Fibroblast of lung (primary cell): ENCODE measurements at regions not wholly inside any gene's neighbourhood (a gene's known extent, or its start where the extent isn't known, plus 50 kb on each side); places are given as distances from the start of the nearest gene placed in this dataset.

ENCODE experiments used
- DNase-seq, 2 donors: peaks; one replicate each; pipeline versions ENCODE4 v3.0.0 to v3.0.0-alpha.2; 2010; ENCODE audit warnings: low read depth in 2 of 2
- H2AFZ ChIP-seq: 2 replicates; pipeline ENCODE4 v1.5.1; 2012; ENCODE audit warnings: low read length, control low read depth, inconsistent platforms
- H3K27ac ChIP-seq: 2 replicates; pipeline ENCODE4 v1.5.1; 2011; ENCODE audit warnings: low read length, control low read depth; ENCODE audit not compliant: insufficient read depth
- H3K27me3 ChIP-seq: 2 replicates; pipeline ENCODE4 v1.5.1; 2011; ENCODE audit warnings: mild to moderate bottlenecking, low read length; ENCODE audit not compliant: control insufficient read depth, insufficient read depth
- H3K36me3 ChIP-seq: 2 replicates; pipeline ENCODE4 v1.5.1; 2011; ENCODE audit warnings: low read length; ENCODE audit not compliant: control insufficient read depth, insufficient read depth
- H3K4me1 ChIP-seq: 2 replicates; pipeline ENCODE4 v1.5.1; 2011; ENCODE audit warnings: low read length; ENCODE audit not compliant: control insufficient read depth, insufficient read depth; ENCODE audit errors: extremely low read depth
- H3K4me2 ChIP-seq: 2 replicates; pipeline ENCODE4 v1.5.1; 2011; ENCODE audit warnings: low read length, control low read depth; ENCODE audit not compliant: insufficient read depth; ENCODE audit errors: extremely low read depth
- H3K4me3 ChIP-seq, 4 experiments: fragments of 200-600 bp in 1 of 4; sonication (generic) in 1 of 4; replicated peaks in 1 of 4; 2 replicates each; pipeline ENCODE4 v1.5.1; 2011 to 2016; ENCODE audit warnings: low read length in 4 of 4, low read depth in 3 of 4, mild to moderate bottlenecking in 3 of 4, control low read depth in 2 of 4, inconsistent platforms in 1 of 4, mixed read lengths in 1 of 4; ENCODE audit not compliant: insufficient read depth in 1 of 4; ENCODE audit errors: control extremely low read depth in 1 of 4
- H3K79me2 ChIP-seq: 2 replicates; pipeline ENCODE4 v1.5.1; 2012; ENCODE audit warnings: mild to moderate bottlenecking, low read length, inconsistent platforms; ENCODE audit not compliant: control insufficient read depth, insufficient read depth
- H3K9ac ChIP-seq: 2 replicates; pipeline ENCODE4 v1.5.1; 2011; ENCODE audit warnings: mild to moderate bottlenecking, low read length, control low read depth; ENCODE audit not compliant: insufficient read depth
- H3K9me3 ChIP-seq: 2 replicates; pipeline ENCODE4 v1.5.1; 2012; ENCODE audit warnings: low read depth, low read length; ENCODE audit not compliant: control insufficient read depth, insufficient read depth
- H4K20me1 ChIP-seq: 2 replicates; pipeline ENCODE4 v1.5.1; 2011; ENCODE audit warnings: low read length; ENCODE audit not compliant: control insufficient read depth, insufficient read depth; ENCODE audit errors: extremely low read depth
- CTCF ChIP-seq, 2 donors: IDR thresholded peaks in 1 of 2; conservative IDR thresholded peaks in 1 of 2; 1 replicate in 1 of 2; 2 replicates in 1 of 2; pipeline ENCODE4 v1.5.1; 2011 to 2012; ENCODE audit warnings: low read length in 2 of 2, control low read depth in 1 of 2, inconsistent platforms in 1 of 2, low read depth in 1 of 2, mild to moderate bottlenecking in 1 of 2
- EZH2 ChIP-seq: IDR thresholded peaks from 2 replicates; pipeline ENCODE4 v1.5.1; 2012; ENCODE audit warnings: low read length, control low read depth, mild to moderate bottlenecking; ENCODE audit errors: missing control alignments

DNA sequence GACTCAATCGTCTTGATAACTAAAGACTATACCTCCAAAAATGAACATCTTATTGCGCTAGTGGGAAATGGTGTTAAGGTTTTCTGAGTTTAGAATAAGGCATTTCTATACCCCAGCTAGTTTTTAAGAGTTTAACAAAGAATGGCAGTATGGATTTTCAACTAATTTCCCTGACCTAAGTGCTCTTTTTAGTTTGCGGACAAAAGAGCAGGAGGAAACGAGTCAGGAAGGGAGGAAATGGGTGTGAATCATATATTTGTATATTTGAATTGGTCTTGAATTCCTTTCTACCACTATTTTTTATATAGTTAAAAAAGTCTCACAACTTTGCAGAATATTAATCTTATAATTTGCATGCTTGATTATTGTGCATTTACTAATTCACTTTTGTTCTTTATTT lies 516.3 kb upstream of the ZNF608 start:
- no peak overlapping the region for H3K9ac ChIP-seq
- no peak overlapping the region for H3K27ac ChIP-seq
- no peaks in the 10 kb centered on the region for H4K20me1 ChIP-seq
- no peak overlapping the region for H2AFZ ChIP-seq
- no peak for TF ChIP-seq EZH2
- TF ChIP-seq CTCF (conservative IDR thresholded peaks at IDR 0.05 in 1 of 2, IDR thresholded peaks at IDR 0.05 in 1 of 2; ENCODE audit: low read depth in 1 of 2, low read length in 2 of 2), result no peak
- no peak overlapping the region for H3K4me3 ChIP-seq
- no peaks in the 10 kb centered on the region for H3K9me3 ChIP-seq
- H3K27me3 ChIP-seq, result no peaks in the 10 kb centered on the region
- H3K79me2 ChIP-seq, result no peaks in the 10 kb centered on the region
- H3K4me1 ChIP-seq, result no peaks in the 10 kb centered on the region
- no peak overlapping the region for H3K4me2 ChIP-seq
- H3K36me3 ChIP-seq, result no peaks in the 10 kb centered on the region
- DNase-seq, result peak; percentile 13 to 24

- Histone ChIP-seq H3K4me2 (no peak overlapping the region), H3K4me3 (no peak overlapping the region), H3K9ac (no peak overlapping the region), H2AFZ (no peak overlapping the region), H4K20me1 (no peaks in the 10 kb centered on the region), H3K27ac (no peak overlapping the region), H3K79me2 (no peaks in the 10 kb centered on the region), H3K9me3 (no peaks in the 10 kb centered on the region), H3K27me3 (no peaks in the 10 kb centered on the region), H3K36me3 (no peaks in the 10 kb centered on the region), H3K4me1 (no peaks in the 10 kb centered on the region)
- TF ChIP-seq EZH2 (no peak), CTCF (conservative IDR thresholded peaks at IDR 0.05 in 1 of 2, IDR thresholded peaks at IDR 0.05 in 1 of 2; ENCODE audit: low read depth in 1 of 2, low read length in 2 of 2) (no peak)
- DNase-seq, result peak in 1 of 2 donors; percentile 10
Observed at GRCh38 chr5:125263356-125263755, 516.9 kb upstream of the ZNF608 start.

- TF ChIP-seq CTCF (conservative IDR thresholded peaks at IDR 0.05 in 1 of 2, IDR thresholded peaks at IDR 0.05 in 1 of 2; ENCODE audit: low read depth in 1 of 2, low read length in 2 of 2), result no peak
- TF ChIP-seq EZH2, result no peak
- Histone ChIP-seq H3K9me3 (no peaks in the 10 kb centered on the region), H4K20me1 (no peaks in the 10 kb centered on the region), H3K4me3 (no peak overlapping the region), H3K4me1 (no peaks in the 10 kb centered on the region), H3K9ac (no peak overlapping the region), H3K27me3 (no peaks in the 10 kb centered on the region), H2AFZ (no peak overlapping the region), H3K27ac (no peak overlapping the region), H3K4me2 (no peak overlapping the region), H3K36me3 (no peaks in the 10 kb centered on the region), H3K79me2 (no peaks in the 10 kb centered on the region)
- DNase-seq, result no peak
Observed at GRCh38 chr5:125266106-125266505, 519.7 kb upstream of the ZNF608 start.
